Naive thymus-derived CD4-positive, alpha-beta T cell (primary cell): ENCODE measurements at regions not wholly inside any gene's neighbourhood (a gene's known extent, or its start where the extent isn't known, plus 50 kb on each side); places are given as distances from the start of the nearest gene placed in this dataset.

Source experiments
- ATAC-seq: fragments of 150-1000 bp; cut with Tn5 transposase; 2 replicates; pipeline ENCODE4 v1.10.0; 2021; ENCODE audit warnings: mild to moderate bottlenecking, moderate library complexity
- CTCF ChIA-PET: fragments of 350-600 bp; sonication (Branson Sonifier 250); formaldehyde crosslinking; loops from one replicate; lab custom pipeline; 2021; ENCODE audit warnings: antibody characterized with exemption; lab: Charles Lee
- POLR2A ChIA-PET: fragments of 350-600 bp; sonication (Branson Sonifier 250); formaldehyde crosslinking; loops from one replicate; lab custom pipeline; 2021; ENCODE audit warnings: antibody characterized with exemption, inconsistent platforms; lab: Charles Lee
- DNase-seq, 9 donors: peaks; one replicate each; pipeline versions ENCODE4 v3.0.0 to v3.0.0-alpha.2; 2020 to 2022; ENCODE audit warnings: mixed read lengths in 1 of 9
- H3K27ac ChIP-seq: one replicate; pipeline ENCODE4 v1.7.0; 2013; ENCODE audit warnings: mild to moderate bottlenecking, low read depth, low read length, moderate library complexity
- H3K27me3 ChIP-seq, 2 donors: one replicate each; pipeline ENCODE4 v1.7.0; 2013; ENCODE audit warnings: low read length in 2 of 2, mild to moderate bottlenecking in 2 of 2, moderate library complexity in 2 of 2; ENCODE audit not compliant: control insufficient read depth in 2 of 2, insufficient read depth in 2 of 2
- H3K36me3 ChIP-seq, 3 experiments: 1 replicate in 2 of 3; 2 replicates in 1 of 3; pipeline ENCODE4 v1.7.0; 2013; ENCODE audit warnings: low read length in 3 of 3, mild to moderate bottlenecking in 3 of 3, moderate library complexity in 1 of 3; ENCODE audit not compliant: insufficient read depth in 3 of 3, control insufficient read depth in 2 of 3
- H3K4me1 ChIP-seq, 2 donors: one replicate each; pipeline ENCODE4 v1.7.0; 2013; ENCODE audit warnings: low read length in 2 of 2, mild to moderate bottlenecking in 2 of 2, moderate library complexity in 1 of 2; ENCODE audit not compliant: control insufficient read depth in 2 of 2, insufficient read depth in 2 of 2
- H3K4me3 ChIP-seq: 2 replicates; pipeline ENCODE4 v1.7.0; 2013; ENCODE audit warnings: mild to moderate bottlenecking, low read length
- H3K9me3 ChIP-seq, 3 experiments: 1 replicate in 2 of 3; 2 replicates in 1 of 3; pipeline ENCODE4 v1.7.0; 2013; ENCODE audit warnings: low read length in 3 of 3; ENCODE audit not compliant: control insufficient read depth in 2 of 3
- H3K27ac Mint-ChIP-seq, 9 donors: one replicate each; pipeline ENCODE4 v1.8.0; 2020 to 2022; ENCODE audit warnings: mixed read lengths in 9 of 9, mild to moderate bottlenecking in 8 of 9, moderate library complexity in 5 of 9, inconsistent platforms in 2 of 9
- H3K27me3 Mint-ChIP-seq, 5 donors: one replicate each; pipeline ENCODE4 v1.8.0; 2021 to 2022; ENCODE audit warnings: mixed read lengths in 5 of 5, mild to moderate bottlenecking in 1 of 5
- H3K36me3 Mint-ChIP-seq, 5 donors: one replicate each; pipeline ENCODE4 v1.8.0; 2020 to 2022; ENCODE audit warnings: mixed read lengths in 5 of 5, mild to moderate bottlenecking in 3 of 5, inconsistent platforms in 1 of 5
- H3K4me1 Mint-ChIP-seq, 7 donors: one replicate each; pipeline ENCODE4 v1.8.0; 2020 to 2022; ENCODE audit warnings: mixed read lengths in 7 of 7, mild to moderate bottlenecking in 3 of 7, inconsistent platforms in 1 of 7
- H3K4me3 Mint-ChIP-seq, 10 donors: one replicate each; pipeline ENCODE4 v1.8.0; 2020 to 2022; ENCODE audit warnings: mild to moderate bottlenecking in 10 of 10, mixed read lengths in 10 of 10, moderate library complexity in 6 of 10, inconsistent platforms in 2 of 10
- H3K9me3 Mint-ChIP-seq, 11 donors: one replicate each; pipeline ENCODE4 v1.8.0; 2020 to 2022; ENCODE audit warnings: mixed read lengths in 11 of 11, mild to moderate bottlenecking in 4 of 11, inconsistent platforms in 1 of 11, moderate library complexity in 1 of 11
- intact Hi-C, 2 donors: fragments of 100-400 bp; cut with micrococcal nuclease; formaldehyde crosslinking; loops; one replicate each; pipeline ENCODE4 v1.15.1; 2023

- intact Hi-C loops = no loop called here
- Mint-ChIP-seq H3K27me3 (no peaks in the 10 kb centered on the region), H3K4me1 (no peaks in the 10 kb centered on the region), H3K36me3 (no peaks in the 10 kb centered on the region), H3K9me3 (peaks cover 0 to 18% (median 2%) of the 10 kb centered on the region in 11 donors), H3K27ac (no peak overlapping the region), H3K4me3 (no peak overlapping the region)
- ChIA-PET CTCF (no interaction called here), POLR2A (no interaction called here)
- DNase-seq (no peak), ATAC-seq (no peak)
- Histone ChIP-seq H3K4me3 (no peak overlapping the region), H3K36me3 (no peaks in the 10 kb centered on the region), H3K9me3 (no peaks in the 10 kb centered on the region), H3K27ac (no peak overlapping the region), H3K4me1 (no peaks in the 10 kb centered on the region), H3K27me3 (no peaks in the 10 kb centered on the region)
Observed at GRCh38 chr1:96036763-96037162, 684.8 kb upstream of the PTBP2 start.

DNA sequence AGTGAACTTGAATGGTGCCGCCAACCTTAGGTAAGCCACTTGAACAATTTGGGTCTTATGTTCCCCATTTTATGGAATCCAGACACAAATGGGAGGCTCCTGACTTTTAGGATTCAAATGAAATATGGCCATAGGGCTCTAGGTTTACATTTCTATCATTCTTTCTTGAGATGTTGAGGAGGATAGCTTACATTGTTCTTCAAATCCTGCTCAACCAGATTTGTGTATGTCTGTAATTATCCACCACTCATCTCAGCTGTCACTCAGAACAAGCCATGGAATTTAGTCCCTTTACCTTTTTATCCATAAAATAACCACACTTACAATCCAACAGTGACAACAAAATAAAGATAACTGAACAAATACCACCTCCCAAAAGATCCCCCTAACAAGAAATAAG lies 682.9 kb upstream of the PTBP2 start:
- Histone ChIP-seq H3K4me3 (no peak overlapping the region), H3K36me3 (no peaks in the 10 kb centered on the region), H3K27me3 (no peaks in the 10 kb centered on the region), H3K4me1 (no peaks in the 10 kb centered on the region), H3K9me3 (no peaks in the 10 kb centered on the region), H3K27ac (no peak overlapping the region)
- no peaks in the 10 kb centered on the region for H3K36me3 Mint-ChIP-seq
- intact Hi-C loops = no loop called here
- no peak overlapping the region for H3K27ac Mint-ChIP-seq
- POLR2A ChIA-PET = no interaction called here
- no peak for DNase-seq
- H3K4me1 Mint-ChIP-seq = no peaks in the 10 kb centered on the region
- no peak overlapping the region for H3K4me3 Mint-ChIP-seq
- ATAC-seq = no peak
- peaks cover 0 to 19% (median 2%) of the 10 kb centered on the region in 11 donors for H3K9me3 Mint-ChIP-seq
- CTCF ChIA-PET = no interaction called here
- H3K27me3 Mint-ChIP-seq = no peaks in the 10 kb centered on the region

DNA sequence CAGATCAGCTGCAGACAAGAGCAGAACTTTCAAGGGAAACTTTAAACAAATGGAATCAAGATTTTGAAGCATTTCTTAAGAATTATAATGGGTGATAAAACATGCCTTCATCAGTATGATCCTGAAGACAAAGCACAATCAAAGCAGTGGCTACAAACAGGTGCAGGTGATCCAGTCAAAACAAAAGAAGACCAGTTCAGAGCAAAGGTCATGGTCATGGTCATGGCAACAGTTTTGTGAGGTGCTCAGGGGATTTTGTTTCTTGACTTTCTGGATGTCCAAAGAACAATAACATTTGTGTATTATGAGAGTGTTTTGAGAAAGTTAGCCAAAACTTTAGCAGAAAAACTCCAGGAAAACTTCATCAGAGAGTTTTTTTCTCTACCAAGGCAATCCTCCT lies 681.7 kb upstream of the PTBP2 start:
- Mint-ChIP-seq H3K4me1 (no peaks in the 10 kb centered on the region), H3K36me3 (no peaks in the 10 kb centered on the region), H3K4me3 (no peak overlapping the region), H3K27ac (no peak overlapping the region), H3K9me3 (peaks cover 0 to 19% (median 2%) of the 10 kb centered on the region in 11 donors), H3K27me3 (no peaks in the 10 kb centered on the region)
- Histone ChIP-seq H3K27me3 (no peaks in the 10 kb centered on the region), H3K27ac (no peak overlapping the region), H3K4me3 (no peak overlapping the region), H3K9me3 (no peaks in the 10 kb centered on the region), H3K36me3 (no peaks in the 10 kb centered on the region), H3K4me1 (no peaks in the 10 kb centered on the region)
- ChIA-PET POLR2A (no interaction called here), CTCF (no interaction called here)
- no peak for ATAC-seq
- DNase-seq = no peak
- intact Hi-C loops = no loop called here

DNA sequence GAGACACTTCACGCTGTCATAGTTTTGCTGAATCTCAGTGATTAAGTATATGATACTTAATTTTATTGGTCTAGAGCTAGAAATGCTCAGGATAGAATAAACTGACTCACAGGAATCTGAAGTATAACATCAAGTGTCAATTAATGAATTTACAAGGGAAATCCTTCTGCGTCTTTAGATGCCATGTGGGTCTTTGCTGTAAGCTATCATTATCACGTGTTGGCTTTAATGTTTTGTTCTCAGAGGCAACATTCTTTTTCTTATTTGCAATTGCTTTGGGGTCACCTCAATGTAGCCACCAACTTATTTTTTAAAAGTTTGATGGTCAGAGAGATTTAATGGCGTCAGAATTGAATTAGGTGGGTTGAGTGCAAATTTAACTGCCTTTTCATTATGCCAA lies 680.1 kb upstream of the PTBP2 start:
- H3K27ac ChIP-seq = no peak overlapping the region

GRCh38 chr1:96048572-96049212 lies 672.9 kb upstream of the PTBP2 start:
- Mint-ChIP-seq H3K27me3 (no peaks in the 10 kb centered on the region), H3K4me1 (no peaks in the 10 kb centered on the region), H3K36me3 (no peaks in the 10 kb centered on the region), H3K9me3 (peaks cover 0 to 17% (median 5%) of the 10 kb centered on the region in 11 donors), H3K27ac (no peak overlapping the region), H3K4me3 (no peak overlapping the region)
- ChIA-PET CTCF (no interaction called here), POLR2A (no interaction called here)
- Histone ChIP-seq H3K4me3 (no peak overlapping the region), H3K9me3 (peaks cover 0 to 4% (median 0%) of the 10 kb centered on the region in 3 experiments), H3K27me3 (no peaks in the 10 kb centered on the region), H3K27ac (no peak overlapping the region), H3K36me3 (no peaks in the 10 kb centered on the region), H3K4me1 (no peaks in the 10 kb centered on the region)
- ATAC-seq (no peak), DNase-seq (no peak)
- intact Hi-C loops = no loop called here

More for the DNA sequence above, 680.1 kb upstream of the PTBP2 start:
- H3K36me3 ChIP-seq = no peaks in the 10 kb centered on the region
- H3K9me3 ChIP-seq = no peaks in the 10 kb centered on the region
- H3K27me3 ChIP-seq = no peaks in the 10 kb centered on the region
- Mint-ChIP-seq H3K4me3 (no peak overlapping the region), H3K27me3 (no peaks in the 10 kb centered on the region), H3K4me1 (no peaks in the 10 kb centered on the region), H3K36me3 (no peaks in the 10 kb centered on the region), H3K9me3 (peaks cover 0 to 19% (median 3%) of the 10 kb centered on the region in 11 donors), H3K27ac (no peak overlapping the region)
- no peaks in the 10 kb centered on the region for H3K4me1 ChIP-seq
- POLR2A ChIA-PET = no interaction called here
- no peak for DNase-seq
- CTCF ChIA-PET = no interaction called here
- intact Hi-C loops = no loop called here
- no peak overlapping the region for H3K4me3 ChIP-seq
- ATAC-seq = no peak

DNA sequence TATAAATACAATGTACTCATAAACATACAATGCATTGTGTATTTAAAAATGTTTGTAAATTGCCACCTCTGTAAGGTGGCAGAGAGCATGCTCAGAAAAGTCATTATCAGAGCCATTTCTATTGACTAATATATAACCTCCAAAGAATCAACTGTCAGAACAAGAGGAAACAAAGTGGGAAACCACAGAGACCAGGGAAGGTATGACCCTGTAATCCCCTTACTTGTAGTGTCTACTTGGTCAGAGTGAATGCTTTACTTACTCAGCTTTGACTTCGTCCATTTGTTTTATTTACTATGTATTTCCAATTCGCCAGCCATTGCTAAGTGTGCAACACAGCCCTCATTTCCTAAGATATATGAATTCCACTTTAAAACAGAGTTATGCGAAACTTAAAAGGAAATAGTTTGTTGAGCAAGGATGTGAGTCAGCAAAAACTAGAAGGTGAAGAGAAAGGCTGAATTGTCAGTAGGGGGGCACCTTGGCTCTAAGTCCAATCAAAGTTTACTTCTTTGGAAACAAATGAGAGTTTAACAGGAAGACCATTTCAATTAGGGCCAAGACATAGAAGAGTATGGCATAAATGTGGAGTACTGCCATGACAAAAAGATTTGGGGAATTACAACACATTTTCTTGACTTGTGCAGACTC lies 671.7 kb upstream of the PTBP2 start:
- no peaks in the 10 kb centered on the region for H3K36me3 ChIP-seq
- CTCF ChIA-PET = no interaction called here
- H3K4me3 ChIP-seq = no peak overlapping the region
- POLR2A ChIA-PET = no interaction called here
- no peak overlapping the region for H3K4me3 Mint-ChIP-seq
- peaks cover 0 to 23% (median 9%) of the 10 kb centered on the region in 11 donors for H3K9me3 Mint-ChIP-seq
- peaks cover 0 to 4% (median 0%) of the 10 kb centered on the region in 3 experiments for H3K9me3 ChIP-seq
- no peaks in the 10 kb centered on the region for H3K4me1 ChIP-seq
- ATAC-seq (no peak), DNase-seq (no peak)
- no peaks in the 10 kb centered on the region for H3K4me1 Mint-ChIP-seq
- intact Hi-C loops = no loop called here
- H3K36me3 Mint-ChIP-seq = no peaks in the 10 kb centered on the region
- no peaks in the 10 kb centered on the region for H3K27me3 ChIP-seq
- no peak overlapping the region for H3K27ac Mint-ChIP-seq
- no peaks in the 10 kb centered on the region for H3K27me3 Mint-ChIP-seq
- no peak overlapping the region for H3K27ac ChIP-seq

GRCh38 chr1:96059276-96059675 lies 662.3 kb upstream of the PTBP2 start:
- ChIA-PET POLR2A (no interaction called here), CTCF (no interaction called here)
- H3K4me3 ChIP-seq = no peak overlapping the region
- Mint-ChIP-seq H3K4me3 (no peak overlapping the region), H3K4me1 (no peaks in the 10 kb centered on the region), H3K27ac (no peak overlapping the region), H3K27me3 (no peaks in the 10 kb centered on the region), H3K36me3 (no peaks in the 10 kb centered on the region), H3K9me3 (peaks cover 0 to 29% (median 8%) of the 10 kb centered on the region in 11 donors)
- no peaks in the 10 kb centered on the region for H3K27me3 ChIP-seq
- H3K36me3 ChIP-seq = no peaks in the 10 kb centered on the region
- H3K27ac ChIP-seq = no peak overlapping the region
- no peak for ATAC-seq
- no peaks in the 10 kb centered on the region for H3K4me1 ChIP-seq
- no peaks in the 10 kb centered on the region for H3K9me3 ChIP-seq
- DNase-seq = no peak
- intact Hi-C loops = no loop called here
